K562 (cell line): ENCODE measurements at regions not wholly inside any gene's neighbourhood (a gene's known extent, or its start where the extent isn't known, plus 50 kb on each side); places are given as distances from the start of the nearest gene placed in this dataset.

Experiments
- ATAC-seq: fragments of 200-7000 bp; cut with Tn5 transposase; 3 replicates; pipeline ENCODE4 v1.9.1; 2020; ENCODE audit warnings: moderate library complexity
- BruUV-seq: library from RNA; stranded (reverse); fragments of 400-500 nt; replicated peaks from 2 replicates; lab custom pipeline; 2021; lab: Mats Ljungman, UMichigan
- CTCF ChIA-PET: fragments of 300-600 bp; formaldehyde crosslinking; extraction: SDS; loops from one replicate; lab custom pipeline; 2021; ENCODE audit warnings: low intra/inter-chr PET ratio; lab: Yijun Ruan, JAX
- POLR2A ChIA-PET: fragments of 300-600, 350-650 bp; sonication (Branson Sonifier 250); formaldehyde crosslinking; extraction: SDS; loops from one replicate; lab custom pipeline; 2021; ENCODE audit warnings: antibody characterized with exemption, inconsistent platforms; lab: Yijun Ruan, JAX
- DNase-seq, 4 experiments: peaks; one replicate each; pipeline versions ENCODE4 v3.0.0 to v3.0.0-alpha.2; 2011 to 2018; ENCODE audit warnings: low spot score in 3 of 4, mixed read lengths in 3 of 4; ENCODE audit errors: extremely low read depth in 1 of 4
- FAIRE-seq: peaks from 2 replicates; lab custom pipeline; 2011; peaks lifted over from hg19 to GRCh38; lab: Jason Lieb, UNC
- H2AFZ ChIP-seq: 2 replicates; pipeline ENCODE4 v1.6.0; 2011; ENCODE audit warnings: low read depth, low read length, control low read depth, inconsistent platforms
- H3K27ac ChIP-seq: fragments of 200-600 bp; 3 replicates; pipeline ENCODE4 v1.8.0; 2011; ENCODE audit warnings: low read depth, mild to moderate bottlenecking, control low read depth, inconsistent platforms, low read length, moderate library complexity, mixed read lengths; ENCODE audit errors: extremely low read depth
- H3K27me3 ChIP-seq, 2 experiments: fragments of 300-600 bp in 1 of 2; 2 replicates in 1 of 2; 3 replicates in 1 of 2; pipeline versions ENCODE4 v1.6.0 to v1.8.0; 2011; ENCODE audit warnings: inconsistent platforms in 2 of 2, low read length in 2 of 2, mild to moderate bottlenecking in 1 of 2, mixed read lengths in 1 of 2, moderate library complexity in 1 of 2; ENCODE audit not compliant: control insufficient read depth in 2 of 2, insufficient read depth in 2 of 2
- H3K36me3 ChIP-seq: fragments of 300-600 bp; 3 replicates; pipeline ENCODE4 v1.8.0; 2011; ENCODE audit warnings: mild to moderate bottlenecking, low read length, inconsistent platforms; ENCODE audit not compliant: control insufficient read depth, insufficient read depth
- H3K4me1 ChIP-seq, 2 experiments: fragments of 200-600 bp in 1 of 2; replicated peaks in 1 of 2; 2 replicates in 1 of 2; 3 replicates in 1 of 2; pipeline versions ENCODE4 v1.5.1 to v1.8.0; 2011; ENCODE audit warnings: inconsistent platforms in 2 of 2, low read length in 2 of 2, mild to moderate bottlenecking in 1 of 2, mixed read lengths in 1 of 2, moderate library complexity in 1 of 2; ENCODE audit not compliant: control insufficient read depth in 2 of 2, insufficient read depth in 2 of 2
- H3K4me2 ChIP-seq: 2 replicates; pipeline ENCODE4 v1.6.1; 2011; ENCODE audit warnings: low read length, control low read depth, inconsistent platforms, mixed read lengths; ENCODE audit not compliant: insufficient read depth
- H3K4me3 ChIP-seq: fragments of 200-600 bp; sonication (generic), shearing (Covaris generic); 2 replicates; pipeline ENCODE4 v1.5.1; 2016; ENCODE audit warnings: control low read depth, inconsistent platforms
- H3K79me2 ChIP-seq: fragments of 200-600 bp; 3 replicates; pipeline ENCODE4 v1.8.0; 2011; ENCODE audit warnings: low read length, inconsistent platforms; ENCODE audit not compliant: control insufficient read depth, insufficient read depth
- H3K9ac ChIP-seq, 2 experiments: 2 replicates each; pipeline versions ENCODE4 v1.6.0 to v1.6.1; 2011; ENCODE audit warnings: low read depth in 2 of 2, low read length in 2 of 2, control low read depth in 1 of 2, inconsistent platforms in 1 of 2, mild to moderate bottlenecking in 1 of 2, mixed read lengths in 1 of 2; ENCODE audit not compliant: insufficient read depth in 1 of 2
- H3K9me1 ChIP-seq: one replicate; pipeline ENCODE4 v1.6.0; 2011; ENCODE audit warnings: inconsistent platforms, mild to moderate bottlenecking, low read length, moderate library complexity; ENCODE audit not compliant: control insufficient read depth, insufficient read depth
- H3K9me3 ChIP-seq: replicated peaks from 2 replicates; pipeline ENCODE4 v1.5.1; 2011; ENCODE audit warnings: low read depth, low read length, inconsistent platforms; ENCODE audit not compliant: control insufficient read depth, insufficient read depth
- H4K20me1 ChIP-seq: replicated peaks from 2 replicates; pipeline ENCODE4 v1.6.1; 2011; ENCODE audit warnings: low read length, inconsistent platforms, mixed read lengths; ENCODE audit not compliant: control insufficient read depth, insufficient read depth
- CBX2 ChIP-seq: fragments of 200-600 bp; sonication (generic); IDR thresholded peaks from one replicate; pipeline ENCODE4 v1.6.1; 2012; ENCODE audit warnings: mild to moderate bottlenecking, low read length, inconsistent platforms; ENCODE audit not compliant: insufficient read depth, poor library complexity, severe bottlenecking
- HDAC3 ChIP-seq: fragments of 450-650 bp; IDR thresholded peaks from 2 replicates; pipeline ENCODE4 v1.6.1; 2018; ENCODE audit warnings: borderline replicate concordance, mild to moderate bottlenecking, moderate library complexity; ENCODE audit not compliant: partially characterized antibody
- HMBOX1 ChIP-seq: sonication (generic); IDR thresholded peaks from 2 replicates; pipeline ENCODE4 v1.6.1; 2016
- JUNB ChIP-seq: fragments of 450-650 bp; formaldehyde crosslinking; conservative IDR thresholded peaks from 2 replicates; pipeline ENCODE4 v1.4.0; 2020; ENCODE audit warnings: mild to moderate bottlenecking
- KHSRP ChIP-seq: fragments of 450-650 bp; IDR thresholded peaks from 2 replicates; pipeline ENCODE4 v1.6.1; 2017
- PATZ1 ChIP-seq: fragments of 250-450 bp; sonication (Bioruptor Pico); IDR thresholded peaks from 2 replicates; pipeline ENCODE4 v1.5.0; 2020; ENCODE audit warnings: mild to moderate bottlenecking, borderline replicate concordance
- SMAD3 ChIP-seq: fragments of 450-650 bp; formaldehyde crosslinking; conservative IDR thresholded peaks from 2 replicates; pipeline ENCODE4 v1.4.0; 2020; ENCODE audit warnings: mild to moderate bottlenecking
- SREBF1 ChIP-seq: fragments of 150-350 bp; IDR thresholded peaks from 2 replicates; pipeline ENCODE4 v1.6.1; 2014; ENCODE audit warnings: antibody characterized with exemption, low read depth, low read length, borderline replicate concordance
- TGIF2 ChIP-seq: sonication (generic); formaldehyde crosslinking; IDR thresholded peaks from 2 replicates; pipeline ENCODE4 v1.8.1; 2022; ENCODE audit warnings: mild to moderate bottlenecking, missing genetic modification reagents, moderate library complexity
- YBX1 ChIP-seq: fragments of 450-650 bp; IDR thresholded peaks from 2 replicates; pipeline ENCODE4 v1.7.1; 2016; ENCODE audit warnings: mild to moderate bottlenecking
- ZFX ChIP-seq: sonication (generic); formaldehyde crosslinking; IDR thresholded peaks from 2 replicates; pipeline ENCODE4 v1.8.0; 2022; ENCODE audit warnings: mild to moderate bottlenecking, missing genetic modification reagents, moderate library complexity
- WGBS: fragments of 100-300 bp; shearing (Covaris generic); methylation state at CpG from one replicate; pipeline ENCODE4 v1.1.6; 2016; ENCODE audit warnings: low coverage, mixed read lengths; ENCODE audit not compliant: insufficient coverage; ENCODE audit errors: missing lambda C conversion rate; 5-methylcytosine and 5-hydroxymethylcytosine counted together
- in situ Hi-C: fragments of 300-500 bp; cut with MboI; formaldehyde crosslinking; loops from 4 replicates; pipeline ENCODE4 v1.15.0; 2018; ENCODE audit warnings: inconsistent platforms, mixed read lengths
- intact Hi-C: fragments of 100-400 bp; cut with micrococcal nuclease; formaldehyde crosslinking; loops from 2 replicates; pipeline ENCODE4 v1.14.2; 2022
- TF ChIP-seq, protein P1 (sequence below): sonication (generic); formaldehyde crosslinking; IDR thresholded peaks from 2 replicates; pipeline ENCODE4 v1.8.0; 2022; ENCODE audit warnings: mild to moderate bottlenecking, missing genetic modification reagents

DNA sequence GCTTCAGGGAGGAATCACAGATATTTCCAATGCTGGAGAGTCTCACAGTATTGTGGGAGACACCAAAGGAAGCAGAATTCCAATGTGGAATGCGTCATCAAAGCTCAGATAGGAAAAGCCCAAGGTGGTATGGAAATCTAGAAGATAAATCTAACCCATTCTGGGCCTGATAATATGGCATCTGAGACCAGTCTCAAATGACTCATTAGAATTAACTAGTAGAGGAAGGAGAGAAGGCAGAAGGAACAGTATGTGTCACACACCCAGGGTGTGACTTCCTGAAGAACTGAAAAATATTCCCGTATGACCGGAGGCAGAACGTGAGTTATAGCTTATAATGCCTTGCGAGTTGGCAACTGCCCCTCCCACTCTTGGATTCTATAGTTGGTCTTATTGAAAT, 499.2 kb downstream of the PLPP3 start:
- H4K20me1 ChIP-seq, result no peaks in the 10 kb centered on the region
- POLR2A ChIA-PET, result no interaction called here
- no peaks in the 10 kb centered on the region for H3K79me2 ChIP-seq
- in situ Hi-C loops, result no loop called here
- H3K27ac ChIP-seq, result no peak overlapping the region
- WGBS, result 0% methylated on average over 5 of the region's 5 CpGs
- no peak for DNase-seq
- CTCF ChIA-PET, result no interaction called here
- ATAC-seq, result no peak
- H3K9me1 ChIP-seq, result no peaks in the 10 kb centered on the region
- H3K4me2 ChIP-seq, result no peak overlapping the region
- H3K4me1 ChIP-seq, result no peaks in the 10 kb centered on the region
- intact Hi-C loops, result no loop called here
- H3K9ac ChIP-seq, result no peak overlapping the region
- H2AFZ ChIP-seq, result no peak overlapping the region
- no TSS peak for BruUV-seq
- H3K36me3 ChIP-seq, result no peaks in the 10 kb centered on the region
- H3K4me3 ChIP-seq, result no peak overlapping the region
- H3K9me3 ChIP-seq, result no peaks in the 10 kb centered on the region
- TF ChIP-seq TGIF2 (no peak), YBX1 (no peak), PATZ1 (CRISPR knock-in tag) (no peak)
- H3K27me3 ChIP-seq, result no peaks in the 10 kb centered on the region
- FAIRE-seq, result no peak

GRCh38 chr1:56079391-56079790, 500.0 kb downstream of the PLPP3 start:
- ChIA-PET CTCF (no interaction called here), POLR2A (no interaction called here)
- no peaks in the 10 kb centered on the region for H3K4me1 ChIP-seq
- no peaks in the 10 kb centered on the region for H3K27me3 ChIP-seq
- no peak overlapping the region for H3K4me3 ChIP-seq
- no peak overlapping the region for H3K9ac ChIP-seq
- H2AFZ ChIP-seq, result no peak overlapping the region
- WGBS, result 0% methylated on average over 2 of the region's 2 CpGs
- no peaks in the 10 kb centered on the region for H3K36me3 ChIP-seq
- H3K4me2 ChIP-seq, result no peak overlapping the region
- no peak overlapping the region for H3K27ac ChIP-seq
- no peaks in the 10 kb centered on the region for H4K20me1 ChIP-seq
- in situ Hi-C loops (no loop called here), intact Hi-C loops (no loop called here)
- ATAC-seq (no peak), DNase-seq (no peak), FAIRE-seq (no peak)
- BruUV-seq, result no TSS peak
- H3K9me1 ChIP-seq, result no peaks in the 10 kb centered on the region
- H3K79me2 ChIP-seq, result no peaks in the 10 kb centered on the region
- H3K9me3 ChIP-seq, result no peaks in the 10 kb centered on the region
- no peak for TF ChIP-seq HDAC3
- TF ChIP-seq HMBOX1, result no peak
- TF ChIP-seq, protein P1, sequence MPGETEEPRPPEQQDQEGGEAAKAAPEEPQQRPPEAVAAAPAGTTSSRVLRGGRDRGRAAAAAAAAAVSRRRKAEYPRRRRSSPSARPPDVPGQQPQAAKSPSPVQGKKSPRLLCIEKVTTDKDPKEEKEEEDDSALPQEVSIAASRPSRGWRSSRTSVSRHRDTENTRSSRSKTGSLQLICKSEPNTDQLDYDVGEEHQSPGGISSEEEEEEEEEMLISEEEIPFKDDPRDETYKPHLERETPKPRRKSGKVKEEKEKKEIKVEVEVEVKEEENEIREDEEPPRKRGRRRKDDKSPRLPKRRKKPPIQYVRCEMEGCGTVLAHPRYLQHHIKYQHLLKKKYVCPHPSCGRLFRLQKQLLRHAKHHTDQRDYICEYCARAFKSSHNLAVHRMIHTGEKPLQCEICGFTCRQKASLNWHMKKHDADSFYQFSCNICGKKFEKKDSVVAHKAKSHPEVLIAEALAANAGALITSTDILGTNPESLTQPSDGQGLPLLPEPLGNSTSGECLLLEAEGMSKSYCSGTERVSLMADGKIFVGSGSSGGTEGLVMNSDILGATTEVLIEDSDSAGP (CRISPR knock-in tag), result no peak
- TF ChIP-seq SMAD3 (CRISPR knock-in tag), result no peak
- no peak for TF ChIP-seq JUNB (CRISPR knock-in tag)
- TF ChIP-seq SREBF1, result no peak
- no peak for TF ChIP-seq CBX2
- no peak for TF ChIP-seq ZFX
- no peak for TF ChIP-seq KHSRP
